CD14-positive monocyte (primary cell): ENCODE measurements at regions not wholly inside any gene's neighbourhood (a gene's known extent, or its start where the extent isn't known, plus 50 kb on each side); places are given as distances from the start of the nearest gene placed in this dataset.

Source experiments
- DNase-seq, 3 donors: peaks; one replicate each; pipeline ENCODE4 v3.0.0-alpha.2; 2011 to 2022
- H2AFZ ChIP-seq: 2 replicates; pipeline ENCODE4 v1.6.0; 2012; ENCODE audit warnings: mild to moderate bottlenecking, low read depth, low read length, inconsistent platforms; ENCODE audit not compliant: insufficient read depth, poor library complexity, severe bottlenecking
- H3K27ac ChIP-seq, 2 donors: 1 replicate in 1 of 2; 2 replicates in 1 of 2; pipeline ENCODE4 v1.5.1; 2012 to 2013; ENCODE audit warnings: low read length in 2 of 2, control low read depth in 1 of 2, inconsistent platforms in 1 of 2, low read depth in 1 of 2, mild to moderate bottlenecking in 1 of 2
- H3K27me3 ChIP-seq, 2 donors: one replicate each; pipeline versions ENCODE4 v1.6.0 to v1.6.1; 2011 to 2013; ENCODE audit warnings: low read length in 2 of 2; ENCODE audit not compliant: control insufficient read depth in 2 of 2, insufficient read depth in 2 of 2
- H3K36me3 ChIP-seq, 2 donors: replicated peaks in 1 of 2; 1 replicate in 1 of 2; 2 replicates in 1 of 2; pipeline versions ENCODE4 v1.5.1 to v1.6.1; 2012 to 2013; ENCODE audit warnings: low read length in 2 of 2, control low read depth in 1 of 2, inconsistent platforms in 1 of 2, mild to moderate bottlenecking in 1 of 2; ENCODE audit not compliant: insufficient read depth in 2 of 2, control insufficient read depth in 1 of 2
- H3K4me1 ChIP-seq, 2 donors: 1 replicate in 1 of 2; 2 replicates in 1 of 2; pipeline versions ENCODE4 v1.5.1 to v1.6.1; 2012 to 2013; ENCODE audit warnings: low read length in 2 of 2, control low read depth in 1 of 2, inconsistent platforms in 1 of 2, mild to moderate bottlenecking in 1 of 2, moderate library complexity in 1 of 2; ENCODE audit not compliant: insufficient read depth in 2 of 2, control insufficient read depth in 1 of 2
- H3K4me2 ChIP-seq: replicated peaks from 2 replicates; pipeline ENCODE3; 2012; ENCODE audit warnings: low read length, moderate library complexity, mild to moderate bottlenecking; ENCODE audit not compliant: poor library complexity, severe bottlenecking; ENCODE audit errors: extremely low read depth
- H3K4me3 ChIP-seq, 3 experiments: fragments of 200-600 bp in 1 of 3; sonication (generic) in 1 of 3; replicated peaks in 1 of 3; 1 replicate in 2 of 3; 2 replicates in 1 of 3; pipeline ENCODE4 v1.5.1; 2011 to 2013; ENCODE audit warnings: low read length in 3 of 3, mild to moderate bottlenecking in 3 of 3, control low read depth in 2 of 3, low read depth in 2 of 3, inconsistent platforms in 1 of 3, moderate library complexity in 1 of 3
- H3K79me2 ChIP-seq: 2 replicates; pipeline ENCODE4 v1.6.0; 2012; ENCODE audit warnings: mild to moderate bottlenecking, control low read depth, inconsistent platforms, low read length, moderate library complexity; ENCODE audit not compliant: insufficient read depth
- H3K9ac ChIP-seq: 2 replicates; pipeline ENCODE4 v1.6.0; 2017; ENCODE audit warnings: low read length, mild to moderate bottlenecking; ENCODE audit not compliant: insufficient read depth, poor library complexity, severe bottlenecking
- H3K9me3 ChIP-seq, 2 donors: replicated peaks in 1 of 2; 1 replicate in 1 of 2; 2 replicates in 1 of 2; pipeline versions ENCODE4 v1.5.1 to v1.6.1; 2012 to 2013; ENCODE audit warnings: low read length in 2 of 2, control low read depth in 1 of 2; ENCODE audit not compliant: control insufficient read depth in 1 of 2, insufficient read depth in 1 of 2
- H4K20me1 ChIP-seq: 2 replicates; pipeline ENCODE4 v1.6.0; 2012; ENCODE audit warnings: mild to moderate bottlenecking, low read length, control low read depth, moderate library complexity; ENCODE audit not compliant: insufficient read depth
- H3K27ac Mint-ChIP-seq, 7 donors: one replicate each; pipeline ENCODE4 v1.8.0; 2020; ENCODE audit warnings: mild to moderate bottlenecking in 7 of 7, mixed read lengths in 7 of 7, moderate library complexity in 6 of 7, inconsistent platforms in 2 of 7
- H3K27me3 Mint-ChIP-seq, 3 donors: one replicate each; pipeline ENCODE4 v1.8.0; 2021 to 2022; ENCODE audit warnings: low read depth in 3 of 3, mild to moderate bottlenecking in 3 of 3, mixed read lengths in 3 of 3, moderate library complexity in 3 of 3, inconsistent platforms in 1 of 3
- H3K36me3 Mint-ChIP-seq, 2 donors: one replicate each; pipeline ENCODE4 v1.8.0; 2020; ENCODE audit warnings: mixed read lengths in 2 of 2, inconsistent platforms in 1 of 2, mild to moderate bottlenecking in 1 of 2
- H3K4me1 Mint-ChIP-seq: one replicate; pipeline ENCODE4 v1.8.0; 2020; ENCODE audit warnings: mild to moderate bottlenecking, mixed read lengths
- H3K4me3 Mint-ChIP-seq, 2 donors: one replicate each; pipeline ENCODE4 v1.8.0; 2020; ENCODE audit warnings: mild to moderate bottlenecking in 2 of 2, mixed read lengths in 2 of 2, moderate library complexity in 1 of 2
- H3K9me3 Mint-ChIP-seq, 7 donors: one replicate each; pipeline ENCODE4 v1.8.0; 2020 to 2022; ENCODE audit warnings: mixed read lengths in 7 of 7, mild to moderate bottlenecking in 6 of 7, moderate library complexity in 6 of 7, inconsistent platforms in 2 of 7
- CTCF ChIP-seq: fragments of 200-600 bp; IDR thresholded peaks from one replicate; pipeline ENCODE4 v1.8.0; 2022; ENCODE audit warnings: antibody characterized with exemption, mild to moderate bottlenecking
- WGBS: methylation state at CpG from one replicate; pipeline ENCODE4 v1.1.5; 2013; ENCODE audit warnings: missing lambda C conversion rate; ENCODE audit not compliant: insufficient coverage; 5-methylcytosine and 5-hydroxymethylcytosine counted together
- intact Hi-C, 2 donors: fragments of 100-400 bp; cut with micrococcal nuclease; formaldehyde crosslinking; loops; one replicate each; pipeline versions ENCODE4 v1.15.0 to v1.15.1; 2023

- Histone ChIP-seq H3K79me2 (no peaks in the 10 kb centered on the region), H2AFZ (no peak overlapping the region), H3K27ac (peak overlapping the region; percentile 96 to 99), H3K4me1 (peaks cover 60 to 70% of the 10 kb centered on the region in 2 donors), H3K36me3 (no peaks in the 10 kb centered on the region), H3K4me2 (peak overlapping the region; percentile 67), H3K4me3 (peak overlapping the region in 1 of 3 experiments; percentile 59), H4K20me1 (no peaks in the 10 kb centered on the region), H3K27me3 (no peaks in the 10 kb centered on the region), H3K9ac (peak overlapping the region; percentile 66), H3K9me3 (no peaks in the 10 kb centered on the region)
- Mint-ChIP-seq H3K9me3 (peaks cover 0 to 2% (median 0%) of the 10 kb centered on the region in 7 donors), H3K4me1 (peaks cover 62% of the 10 kb centered on the region), H3K27me3 (peaks cover 0 to 7% (median 0%) of the 10 kb centered on the region in 3 donors), H3K27ac (peak overlapping the region; percentile 98 to 99 (median 99)), H3K4me3 (peak overlapping the region; percentile 43 to 82), H3K36me3 (peaks cover 3 to 4% of the 10 kb centered on the region in 2 donors)
- intact Hi-C loops: loop anchor here in 1 of 2 donors (5.0 kb wide), 1 partner anchor 70 kb away; the partner anchor contains the start of gene ITM2B
- WGBS: 0% methylated on average over 1 of the region's 2 CpGs
- no peak for TF ChIP-seq CTCF
- DNase-seq: peak in 2 of 3 donors; percentile 36 to 70
Observed at GRCh38 chr13:48162217-48162616, 67.3 kb upstream of the MED4 start.

- Histone ChIP-seq H4K20me1 (no peaks in the 10 kb centered on the region), H3K9ac (peak overlapping the region; percentile 66), H3K4me3 (peak overlapping the region in 1 of 3 experiments; percentile 59), H3K36me3 (no peaks in the 10 kb centered on the region), H3K27ac (peak overlapping the region; percentile 96 to 99), H3K9me3 (no peaks in the 10 kb centered on the region), H3K4me1 (peaks cover 63 to 75% of the 10 kb centered on the region in 2 donors), H3K4me2 (peak overlapping the region; percentile 67), H3K27me3 (no peaks in the 10 kb centered on the region), H3K79me2 (no peaks in the 10 kb centered on the region), H2AFZ (peak overlapping the region; percentile 37)
- Mint-ChIP-seq H3K9me3 (peaks cover 0 to 2% (median 0%) of the 10 kb centered on the region in 7 donors), H3K27me3 (peaks cover 0 to 7% (median 0%) of the 10 kb centered on the region in 3 donors), H3K4me3 (peak overlapping the region in 1 of 2 donors; percentile 82), H3K36me3 (peaks cover 3 to 4% of the 10 kb centered on the region in 2 donors), H3K4me1 (peaks cover 63% of the 10 kb centered on the region), H3K27ac (peak overlapping the region; percentile 98 to 99 (median 99))
- intact Hi-C loops: loop anchor here in 1 of 2 donors (5.0 kb wide), 1 partner anchor 71 kb away; the partner anchor contains the start of gene ITM2B
- 4% methylated on average over 5 of the region's 5 CpGs for WGBS
- no peak for TF ChIP-seq CTCF
- peak; percentile 95 to 98 (median 97) for DNase-seq
Observed at GRCh38 chr13:48161530-48162179, 66.8 kb upstream of the MED4 start.
